GM12873 (cell line): ENCODE measurements at regions not wholly inside any gene's neighbourhood (a gene's known extent, or its start where the extent isn't known, plus 50 kb on each side); places are given as distances from the start of the nearest gene placed in this dataset.

ENCODE experiments used
- CTCF ChIP-seq: IDR thresholded peaks from 2 replicates; pipeline ENCODE4 v1.5.1; 2012; ENCODE audit warnings: low read depth, mild to moderate bottlenecking, moderate library complexity, low read length, control low read depth; ENCODE audit not compliant: insufficient read depth; ENCODE audit errors: missing control alignments

- TF ChIP-seq CTCF = no peak
Observed at GRCh38 chr2:200013906-200014305, 58.5 kb downstream of the MAIP1 start.

GRCh38 chr2:200021449-200022114 is 66.2 kb downstream of the MAIP1 start:
- TF ChIP-seq CTCF = no peak

- TF ChIP-seq CTCF = no peak
Observed at GRCh38 chr2:200022511-200022910, 67.1 kb downstream of the MAIP1 start.

GRCh38 chr2:200023570-200023969 is 68.2 kb downstream of the MAIP1 start:
- TF ChIP-seq CTCF = no peak

GRCh38 chr2:200025717-200026116 is 70.3 kb downstream of the MAIP1 start:
- TF ChIP-seq CTCF = no peak

GRCh38 chr2:200026332-200027230 is 71.2 kb downstream of the MAIP1 start:
- no peak for TF ChIP-seq CTCF

GRCh38 chr2:200028998-200029397 is 73.6 kb downstream of the MAIP1 start:
- no peak for TF ChIP-seq CTCF
